HG03571 (cell line): ENCODE measurements at regions not wholly inside any gene's neighbourhood (a gene's known extent, or its start where the extent isn't known, plus 50 kb on each side); places are given as distances from the start of the nearest gene placed in this dataset.
"Not testable (repeated sequence)": the region's sequence is repeated elsewhere in the genome, so short reads cannot be mapped to it uniquely, and the experiment has no call there.

Experiments
- ATAC-seq: cut with Tn5 transposase; IDR thresholded peaks from one replicate; pipeline ENCODE4 v1.9.1; 2021; ENCODE audit not compliant: unreplicated experiment

DNA sequence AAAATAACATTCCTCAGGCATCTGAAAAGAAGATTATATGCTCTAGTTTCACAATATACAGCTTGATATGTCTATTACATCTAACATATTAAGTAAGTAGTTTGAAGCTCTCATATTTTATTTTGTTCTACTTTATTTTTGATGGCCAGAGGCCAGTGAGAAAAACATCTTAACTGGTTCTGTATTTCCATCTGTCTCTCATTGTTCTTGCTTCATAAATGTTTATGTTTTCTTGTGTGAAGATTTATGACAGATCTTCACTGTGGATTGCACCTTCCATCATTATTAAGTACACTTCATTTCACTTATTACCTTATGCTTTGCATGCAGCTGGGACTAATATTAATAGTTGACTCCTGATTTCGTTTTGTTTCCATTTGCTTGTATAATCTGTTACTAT is 511.2 kb downstream of the TSN start:
- no peak for ATAC-seq

GRCh38 chr2:122267947-122268346 is 512.5 kb downstream of the TSN start:
- ATAC-seq = no peak

DNA sequence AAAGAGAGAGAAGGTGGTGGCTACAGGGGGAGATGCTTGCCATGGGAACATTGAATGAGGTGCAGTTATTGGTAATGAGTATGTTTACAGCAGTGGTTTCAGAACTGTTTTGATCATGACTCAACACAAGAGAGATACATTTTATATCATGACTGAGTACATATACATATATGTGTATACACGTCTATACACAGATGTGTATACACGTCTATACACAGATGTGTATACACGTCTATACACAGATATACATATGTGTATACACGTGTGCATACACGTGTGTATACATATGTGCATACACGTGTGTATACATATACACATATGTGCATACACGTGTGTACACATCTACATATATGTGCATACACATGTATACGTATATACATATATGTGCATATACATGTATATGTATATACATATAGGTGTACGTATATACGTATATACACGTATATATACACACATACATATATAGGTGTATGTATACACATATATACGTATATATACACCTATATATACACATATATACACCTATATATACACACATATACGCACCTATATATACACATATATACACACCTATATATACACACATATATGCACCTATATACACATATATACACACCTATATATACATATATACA is 518.5 kb downstream of the TSN start:
- no peak for ATAC-seq

DNA sequence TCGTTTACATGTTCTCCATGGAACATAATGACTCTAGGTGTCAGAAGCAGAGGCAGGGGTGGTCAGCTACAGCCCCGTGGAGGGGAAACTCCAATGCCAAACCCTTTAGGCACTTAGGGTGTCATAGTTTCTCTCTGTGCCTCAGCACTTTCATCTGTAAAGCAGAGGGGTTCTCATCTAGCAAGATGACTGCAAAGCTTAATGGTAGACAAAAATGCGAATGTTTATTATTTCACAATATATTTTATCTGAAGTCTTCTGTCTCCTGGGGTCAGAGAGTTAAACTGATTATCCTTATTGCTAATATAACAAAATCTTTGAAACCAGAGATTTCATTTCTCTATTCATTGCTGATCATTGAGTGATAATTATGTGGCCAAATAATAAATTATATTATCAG is 522.5 kb downstream of the TSN start:
- no peak for ATAC-seq

GRCh38 chr2:122300758-122301157 is 545.3 kb downstream of the TSN start:
- ATAC-seq = no peak

- no peak for ATAC-seq
These were observed 552.3 kb downstream of the TSN start for GRCh38 chr2:122307763-122308162.

DNA sequence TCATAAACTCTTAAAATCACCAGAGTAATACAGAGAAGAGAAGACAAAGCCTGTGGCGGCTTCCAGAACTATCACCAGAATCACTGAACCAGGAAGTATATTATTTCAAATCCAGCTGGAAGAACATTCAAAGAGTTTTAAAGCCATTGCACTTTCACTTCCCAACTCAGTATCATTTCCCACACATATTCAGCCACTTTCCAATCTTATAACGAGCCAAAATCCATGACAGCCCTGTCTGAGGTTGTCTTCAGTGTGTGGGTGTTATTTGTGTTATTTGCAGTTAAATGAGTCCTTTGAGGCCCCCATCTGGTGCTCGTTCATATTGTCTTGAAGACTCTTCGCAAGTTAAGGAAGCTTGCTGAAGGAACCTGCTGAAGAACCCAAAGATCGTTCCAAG is 559.9 kb downstream of the TSN start:
- ATAC-seq = no peak

DNA sequence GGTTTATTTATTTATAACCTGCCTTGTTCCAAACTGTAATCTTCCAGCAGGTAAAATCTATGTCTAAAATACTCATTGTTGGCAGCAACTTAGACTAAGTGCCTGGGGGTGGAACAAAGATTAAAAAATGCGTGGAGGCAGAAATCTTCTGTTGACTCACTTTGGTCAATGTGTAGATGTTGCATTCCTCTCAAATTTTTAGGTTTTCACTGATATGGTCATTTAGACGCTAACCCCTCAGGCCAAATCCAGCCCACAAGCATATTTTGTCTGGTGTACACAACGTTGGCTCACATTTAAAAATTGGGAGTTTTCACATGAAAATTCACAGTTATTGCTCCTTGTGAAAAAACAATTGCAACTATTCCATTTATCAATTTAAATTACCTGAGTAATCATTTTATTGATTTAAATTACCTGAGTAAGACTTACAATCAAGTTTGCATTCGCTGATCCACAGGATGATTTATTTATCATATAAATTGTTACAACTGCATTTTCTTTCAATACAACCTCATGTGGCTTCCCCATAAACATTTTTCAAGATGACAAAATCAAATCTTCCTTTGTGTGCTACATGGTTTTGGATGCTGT is 564.2 kb downstream of the TSN start:
- ATAC-seq = no peak

DNA sequence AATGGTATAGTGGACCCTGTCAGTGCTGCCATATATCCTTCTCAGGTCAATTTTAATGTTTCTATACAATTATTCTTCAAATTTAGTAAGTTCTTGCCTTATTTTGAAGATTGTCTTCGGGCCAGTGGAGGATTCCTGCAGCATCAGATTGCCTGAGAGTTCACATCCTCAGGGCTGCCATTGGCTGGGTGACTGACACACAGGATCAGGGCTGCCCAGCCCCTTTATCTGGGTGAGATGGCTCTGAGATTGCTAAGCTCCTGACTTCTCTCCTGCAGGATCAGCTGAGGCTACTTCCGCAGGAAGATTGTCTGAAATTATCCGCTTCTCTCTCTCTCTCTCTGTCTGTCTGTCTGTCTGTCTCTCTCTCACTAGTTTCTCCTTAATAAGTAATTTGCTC is 567.4 kb downstream of the TSN start:
- ATAC-seq = no peak

DNA sequence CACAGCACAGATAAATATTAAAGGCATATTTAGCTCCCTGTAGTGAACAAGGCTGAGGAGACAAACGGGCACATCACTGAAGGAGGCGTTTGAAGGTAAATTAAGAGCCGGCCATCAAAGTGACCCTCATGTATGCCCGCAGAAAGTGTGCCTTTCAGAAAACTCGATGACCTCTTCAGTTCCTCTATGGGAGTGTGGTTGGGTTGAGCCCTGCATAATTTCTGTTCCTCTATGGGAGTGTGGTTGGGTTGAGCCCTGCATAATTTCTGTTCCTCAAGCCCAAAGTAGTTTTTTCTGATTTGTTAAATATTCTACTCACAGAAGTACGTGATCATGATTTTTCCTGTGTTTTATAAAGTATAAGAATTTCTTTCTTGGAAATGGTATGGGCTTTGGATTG is 568.5 kb downstream of the TSN start:
- no peak for ATAC-seq

- ATAC-seq = no peak
These were observed 571.0 kb downstream of the TSN start for GRCh38 chr2:122326471-122326870.

DNA sequence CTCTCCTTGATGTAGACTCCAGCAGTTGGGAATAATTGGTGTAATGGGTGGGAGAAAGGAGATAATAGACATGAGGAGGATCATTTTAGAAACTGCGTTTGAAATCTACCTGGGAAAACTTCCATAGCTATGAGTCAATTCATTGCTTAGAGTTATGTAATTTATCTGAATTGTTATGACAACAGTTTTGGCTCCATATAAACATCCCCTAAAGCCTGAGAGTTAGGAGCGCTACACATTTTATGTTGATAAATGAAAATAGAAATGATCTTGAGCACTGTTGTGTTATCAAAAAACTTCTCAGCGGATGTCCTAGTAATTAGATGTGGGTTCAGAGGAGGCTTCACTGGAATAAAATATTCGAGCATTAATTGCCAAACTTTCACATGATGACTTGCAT is 573.4 kb downstream of the TSN start:
- ATAC-seq = no peak

DNA sequence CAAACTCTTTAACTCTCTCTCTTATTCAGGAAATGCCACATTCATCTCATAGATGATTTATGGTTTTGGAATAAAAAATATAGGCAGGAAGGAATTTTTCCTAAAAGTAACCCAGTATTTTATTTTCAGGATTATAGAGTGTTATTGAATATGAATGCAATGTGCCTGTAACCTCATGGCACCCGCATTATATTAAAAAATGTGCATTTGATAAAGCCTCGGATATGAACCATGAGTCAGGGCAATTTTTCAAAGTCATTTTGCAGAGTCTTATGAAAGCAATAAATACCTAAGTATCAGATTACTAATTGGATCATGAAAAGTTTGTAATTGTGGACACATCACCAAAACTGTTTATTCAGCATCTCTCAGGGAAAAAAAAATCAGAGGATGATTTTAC is 573.8 kb downstream of the TSN start:
- ATAC-seq = no peak

DNA sequence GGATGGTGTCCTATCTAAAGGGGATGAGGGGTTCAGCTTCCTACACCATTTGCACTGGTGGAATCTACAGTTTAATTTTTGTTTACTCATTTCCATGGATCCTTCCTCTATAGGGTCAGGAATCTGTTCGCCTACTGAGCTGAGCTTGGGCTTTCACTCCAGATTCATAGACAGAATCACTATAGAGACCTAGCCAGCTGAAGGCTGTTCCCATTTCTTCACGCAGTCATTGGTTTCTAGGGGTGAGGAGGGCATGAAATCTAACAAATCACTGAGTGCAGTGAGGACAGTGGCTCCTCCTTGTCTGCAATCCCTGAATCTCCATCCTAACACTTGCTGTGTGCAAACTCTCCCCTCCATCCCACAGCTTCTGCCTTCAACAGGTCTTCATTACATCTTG is 578.5 kb downstream of the TSN start:
- no peak for ATAC-seq

DNA sequence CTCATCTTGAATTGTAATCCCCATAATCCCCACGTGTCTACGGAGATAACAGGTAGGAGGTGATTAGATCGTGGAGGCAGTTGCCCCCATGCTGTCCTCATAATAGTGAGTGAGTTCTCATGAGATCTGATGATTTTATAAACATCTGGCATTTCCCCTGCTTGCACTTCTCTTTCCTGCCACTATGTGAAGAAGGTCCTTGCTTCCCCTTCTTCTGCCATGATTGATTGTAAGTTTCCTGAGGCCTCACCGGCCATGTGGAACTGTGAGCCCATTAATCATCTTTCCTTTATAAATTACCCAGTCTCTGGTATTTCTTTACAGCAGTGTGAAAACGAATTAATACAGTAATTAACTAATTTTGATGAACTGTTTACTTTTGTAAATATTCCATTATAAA is 582.5 kb downstream of the TSN start:
- no peak for ATAC-seq

GRCh38 chr2:122340246-122340645 is 584.8 kb downstream of the TSN start:
- peak; percentile 85 for ATAC-seq

DNA sequence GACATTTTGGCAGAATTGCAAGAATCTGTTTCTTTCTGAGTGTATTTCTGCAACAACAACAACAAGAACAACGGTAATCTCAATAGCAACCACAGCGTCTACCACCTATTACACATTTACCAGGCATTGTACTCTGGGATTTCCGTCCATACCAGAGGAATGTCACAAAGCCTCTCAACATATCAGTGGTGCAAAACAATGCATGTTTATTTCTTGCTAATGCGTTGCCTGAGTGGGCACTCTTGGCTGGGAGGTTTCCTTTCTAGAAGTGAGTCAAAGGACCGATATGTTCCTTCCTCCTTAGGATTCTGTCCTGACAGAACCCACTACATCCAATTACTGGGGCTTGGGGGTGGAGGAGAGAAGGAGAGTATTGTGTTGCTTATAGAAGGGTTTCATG is 585.6 kb downstream of the TSN start:
- no peak for ATAC-seq

DNA sequence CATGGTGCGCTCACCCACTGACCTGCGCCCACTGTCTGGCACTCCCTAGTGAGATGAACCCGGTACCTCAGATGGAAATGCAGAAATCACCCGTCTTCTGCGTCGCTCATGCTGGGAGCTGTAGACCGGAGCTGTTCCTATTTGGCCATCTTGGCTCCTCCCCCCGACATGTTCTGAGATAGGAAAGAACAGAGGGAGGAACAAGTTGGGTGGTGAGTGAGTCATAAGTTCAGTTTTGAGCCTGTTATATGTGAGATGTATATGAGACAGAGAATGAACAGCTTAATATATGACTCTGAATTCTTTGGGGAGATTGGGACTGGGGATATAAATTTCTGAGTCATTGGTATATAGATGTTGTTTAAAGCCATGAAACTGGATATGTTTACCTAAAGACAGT is 596.7 kb downstream of the TSN start:
- ATAC-seq = not testable (repeated sequence)

DNA sequence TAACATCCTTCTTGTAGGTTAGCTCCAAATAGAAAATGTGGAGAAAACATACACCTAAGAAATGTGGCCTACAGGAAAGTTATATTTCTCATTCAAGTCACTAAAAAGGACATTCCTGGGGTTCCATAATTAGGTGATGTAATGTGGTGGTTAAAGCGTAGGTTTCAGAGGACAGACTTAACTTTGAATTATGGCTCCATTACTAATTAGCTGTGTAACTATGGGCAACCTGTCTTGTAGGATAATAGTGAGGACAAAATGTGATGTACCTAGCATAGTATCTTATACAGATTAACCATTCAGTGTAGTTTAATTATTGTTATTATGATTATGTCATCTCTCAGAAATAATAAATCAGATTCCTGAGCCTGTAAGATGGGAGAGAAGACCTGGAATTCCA is 602.5 kb downstream of the TSN start:
- ATAC-seq = no peak

- ATAC-seq = no peak
These were observed 603.3 kb downstream of the TSN start for GRCh38 chr2:122358729-122359128.

GRCh38 chr2:122363885-122364284 is 608.4 kb downstream of the TSN start:
- no peak for ATAC-seq

DNA sequence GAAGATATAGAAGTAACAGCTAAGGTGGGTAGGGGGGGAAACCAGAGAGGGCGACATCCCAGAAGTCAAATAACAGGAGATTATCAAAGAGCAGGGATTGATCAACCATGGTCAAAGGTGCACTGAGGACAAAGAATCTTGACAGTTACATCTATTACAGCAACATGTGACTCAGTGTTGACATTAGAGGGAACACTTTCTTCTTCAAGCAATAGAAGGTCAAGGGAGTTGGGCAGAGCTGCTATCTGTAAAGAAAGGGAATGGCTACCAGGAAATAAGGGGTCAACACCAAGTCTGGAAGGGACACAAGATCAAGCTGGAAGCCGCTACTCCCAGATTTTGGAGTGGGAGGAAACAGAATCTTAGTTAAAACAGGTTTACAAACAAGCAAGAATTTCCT is 611.0 kb downstream of the TSN start:
- ATAC-seq = no peak

GRCh38 chr2:122366969-122367645 is 611.7 kb downstream of the TSN start:
- ATAC-seq = no peak
